ENCODE measurements at regions not wholly inside any gene's neighbourhood (a gene's known extent, or its start where the extent isn't known, plus 50 kb on each side); places are given as distances from the start of the nearest gene placed in this dataset.
"Not testable (repeated sequence)": the region's sequence is repeated elsewhere in the genome, so short reads cannot be mapped to it uniquely, and the experiment has no call there.

DNA sequence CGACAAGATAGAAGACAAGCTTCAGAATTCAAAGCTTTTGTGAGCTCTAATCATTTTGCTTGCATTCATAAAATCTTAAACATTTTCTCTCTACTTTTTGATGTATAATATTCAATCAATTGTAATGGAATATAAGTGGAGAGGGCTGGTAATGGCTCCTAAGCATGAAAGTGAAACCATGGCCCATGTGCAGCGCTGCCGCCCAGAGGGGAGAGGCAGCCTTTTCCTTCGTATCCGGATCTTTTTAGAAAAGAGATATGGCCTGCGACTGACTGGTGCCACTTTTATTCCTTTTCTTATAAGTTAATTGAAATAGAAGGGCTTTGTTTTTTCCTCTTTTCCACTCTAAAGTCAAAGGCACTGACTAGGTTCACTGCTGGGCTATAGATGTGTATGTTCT lies 655.2 kb downstream of the TTLL7 start:
- H4K20me1 ChIP-seq (ENCODE audit: control insufficient read depth, insufficient read depth, low read depth, low read length); H3K79me2 ChIP-seq (ENCODE audit: control insufficient read depth, low read length); H3K27me3 ChIP-seq (ENCODE audit: control insufficient read depth, low read length); H3K4me2 ChIP-seq (ENCODE audit: low read length); H3F3A ChIP-seq (ENCODE audit: control insufficient read depth, insufficient read depth); H3K9me2 ChIP-seq (replicated peaks; ENCODE audit: control insufficient read depth, low read length); H3K4me1 ChIP-seq (ENCODE audit: control insufficient read depth, low read length); H3K4me3 ChIP-seq (ENCODE audit: low read length); H3K9me3 ChIP-seq (ENCODE audit: control insufficient read depth, insufficient read depth, low read length); H3K36me3 ChIP-seq (ENCODE audit: control insufficient read depth, low read length); H3K27ac ChIP-seq (ENCODE audit: low read depth, low read length): not testable (repeated sequence)

DNA sequence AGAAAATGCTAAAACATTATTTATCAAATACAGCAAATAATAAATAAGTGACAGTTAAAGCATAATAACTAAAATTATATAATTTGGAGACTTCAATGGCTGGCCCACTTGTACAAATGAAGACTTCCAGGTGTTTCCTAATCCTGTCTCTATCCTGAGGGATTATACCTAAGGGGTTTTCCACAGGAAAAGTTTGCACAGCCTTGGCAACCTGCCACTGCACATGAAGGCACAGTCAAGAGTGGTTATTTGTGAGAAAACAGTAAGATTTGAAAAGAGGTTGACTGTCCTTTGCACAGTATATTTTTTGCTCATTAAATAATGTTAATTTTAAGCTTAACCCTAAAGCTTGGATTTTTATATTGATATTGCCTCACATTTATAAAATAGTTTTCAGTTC lies 655.9 kb downstream of the TTLL7 start:
- H4K20me1 ChIP-seq (ENCODE audit: control insufficient read depth, insufficient read depth, low read depth, low read length) = not testable (repeated sequence)

DNA sequence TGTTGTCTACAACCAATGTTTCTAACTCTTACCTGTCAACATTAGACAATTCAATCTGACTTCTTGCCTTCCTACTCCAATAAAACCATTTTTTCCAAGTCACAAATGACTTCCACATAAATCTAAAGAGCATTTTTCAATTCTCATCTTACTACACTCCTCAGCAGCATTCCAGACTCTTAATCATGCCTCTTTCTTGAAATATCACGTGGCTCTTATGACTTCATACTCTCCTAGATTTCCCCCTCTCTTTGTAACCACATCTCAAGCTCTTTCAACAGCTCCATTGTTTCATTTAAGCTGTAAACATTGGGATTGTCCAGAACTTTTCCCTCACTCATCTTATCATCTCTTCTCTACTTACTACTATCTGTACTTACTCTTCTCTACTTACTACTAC lies 666.6 kb downstream of the TTLL7 start:
- not testable (repeated sequence) for H3K79me2 ChIP-seq (ENCODE audit: control insufficient read depth, low read length); H3K27ac ChIP-seq (ENCODE audit: low read depth, low read length); H3F3A ChIP-seq (ENCODE audit: control insufficient read depth, insufficient read depth); H3K4me2 ChIP-seq (ENCODE audit: low read length); H3K9me3 ChIP-seq (ENCODE audit: control insufficient read depth, insufficient read depth, low read length); H3K36me3 ChIP-seq (ENCODE audit: control insufficient read depth, low read length); H3K27me3 ChIP-seq (ENCODE audit: control insufficient read depth, low read length); H3K4me1 ChIP-seq (ENCODE audit: control insufficient read depth, low read length); H4K20me1 ChIP-seq (ENCODE audit: control insufficient read depth, insufficient read depth, low read depth, low read length); H3K4me3 ChIP-seq (ENCODE audit: low read length); H3K9me2 ChIP-seq (replicated peaks; ENCODE audit: control insufficient read depth, low read length)

More for the DNA sequence above, 655.9 kb downstream of the TTLL7 start:
- not testable (repeated sequence) for H3K4me2 ChIP-seq (ENCODE audit: low read length); H3K4me3 ChIP-seq (ENCODE audit: low read length); H3K79me2 ChIP-seq (ENCODE audit: control insufficient read depth, low read length); H3K27me3 ChIP-seq (ENCODE audit: control insufficient read depth, low read length); H3K9me3 ChIP-seq (ENCODE audit: control insufficient read depth, insufficient read depth, low read length); H3K4me1 ChIP-seq (ENCODE audit: control insufficient read depth, low read length); H3K27ac ChIP-seq (ENCODE audit: low read depth, low read length); H3K36me3 ChIP-seq (ENCODE audit: control insufficient read depth, low read length); H3F3A ChIP-seq (ENCODE audit: control insufficient read depth, insufficient read depth); H3K9me2 ChIP-seq (replicated peaks; ENCODE audit: control insufficient read depth, low read length)

DNA sequence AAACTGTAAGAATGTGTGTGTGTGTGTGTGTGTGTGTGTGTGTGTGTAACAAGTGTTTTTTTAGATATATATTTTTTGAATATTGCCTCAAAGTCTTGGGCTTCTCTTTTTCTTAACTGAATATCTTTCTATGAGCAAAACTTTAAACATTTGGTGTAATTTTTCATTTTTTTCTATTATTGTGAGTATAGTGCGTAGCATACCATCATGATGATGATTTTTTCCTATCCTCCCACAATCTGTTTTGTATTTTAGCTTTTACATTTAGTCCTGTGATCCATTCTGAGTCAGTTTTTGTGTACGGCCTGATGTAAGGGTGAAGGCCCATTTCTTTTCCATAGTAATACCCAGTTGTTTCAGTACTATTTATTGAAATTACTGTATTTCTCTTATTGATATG lies 680.6 kb downstream of the TTLL7 start:
- Histone ChIP-seq H3K36me3 (ENCODE audit: control insufficient read depth, low read length) (no peaks in the 10 kb centered on the region), H3F3A (ENCODE audit: control insufficient read depth, insufficient read depth) (no peaks in the 10 kb centered on the region), H3K79me2 (ENCODE audit: control insufficient read depth, low read length) (no peaks in the 10 kb centered on the region), H3K27me3 (ENCODE audit: control insufficient read depth, low read length) (no peaks in the 10 kb centered on the region), H4K20me1 (ENCODE audit: control insufficient read depth, insufficient read depth, low read depth, low read length) (no peaks in the 10 kb centered on the region), H3K4me2 (ENCODE audit: low read length) (no peak overlapping the region), H3K9me2 (replicated peaks; ENCODE audit: control insufficient read depth, low read length) (no peaks in the 10 kb centered on the region), H3K9me3 (ENCODE audit: control insufficient read depth, insufficient read depth, low read length) (no peaks in the 10 kb centered on the region), H3K4me1 (ENCODE audit: control insufficient read depth, low read length) (no peaks in the 10 kb centered on the region), H3K4me3 (ENCODE audit: low read length) (no peak overlapping the region), H3K27ac (ENCODE audit: low read depth, low read length) (no peak overlapping the region)
- TF ChIP-seq, protein P1, sequence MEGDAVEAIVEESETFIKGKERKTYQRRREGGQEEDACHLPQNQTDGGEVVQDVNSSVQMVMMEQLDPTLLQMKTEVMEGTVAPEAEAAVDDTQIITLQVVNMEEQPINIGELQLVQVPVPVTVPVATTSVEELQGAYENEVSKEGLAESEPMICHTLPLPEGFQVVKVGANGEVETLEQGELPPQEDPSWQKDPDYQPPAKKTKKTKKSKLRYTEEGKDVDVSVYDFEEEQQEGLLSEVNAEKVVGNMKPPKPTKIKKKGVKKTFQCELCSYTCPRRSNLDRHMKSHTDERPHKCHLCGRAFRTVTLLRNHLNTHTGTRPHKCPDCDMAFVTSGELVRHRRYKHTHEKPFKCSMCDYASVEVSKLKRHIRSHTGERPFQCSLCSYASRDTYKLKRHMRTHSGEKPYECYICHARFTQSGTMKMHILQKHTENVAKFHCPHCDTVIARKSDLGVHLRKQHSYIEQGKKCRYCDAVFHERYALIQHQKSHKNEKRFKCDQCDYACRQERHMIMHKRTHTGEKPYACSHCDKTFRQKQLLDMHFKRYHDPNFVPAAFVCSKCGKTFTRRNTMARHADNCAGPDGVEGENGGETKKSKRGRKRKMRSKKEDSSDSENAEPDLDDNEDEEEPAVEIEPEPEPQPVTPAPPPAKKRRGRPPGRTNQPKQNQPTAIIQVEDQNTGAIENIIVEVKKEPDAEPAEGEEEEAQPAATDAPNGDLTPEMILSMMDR (IDR thresholded peaks at IDR 0.05; ENCODE audit: low read depth, low read length, poor library complexity, severe bottlenecking) = no peak
- no peak for TF ChIP-seq EZH2phosphoT487 (IDR thresholded peaks at IDR 0.05; ENCODE audit: borderline replicate concordance, low read length)

DNA sequence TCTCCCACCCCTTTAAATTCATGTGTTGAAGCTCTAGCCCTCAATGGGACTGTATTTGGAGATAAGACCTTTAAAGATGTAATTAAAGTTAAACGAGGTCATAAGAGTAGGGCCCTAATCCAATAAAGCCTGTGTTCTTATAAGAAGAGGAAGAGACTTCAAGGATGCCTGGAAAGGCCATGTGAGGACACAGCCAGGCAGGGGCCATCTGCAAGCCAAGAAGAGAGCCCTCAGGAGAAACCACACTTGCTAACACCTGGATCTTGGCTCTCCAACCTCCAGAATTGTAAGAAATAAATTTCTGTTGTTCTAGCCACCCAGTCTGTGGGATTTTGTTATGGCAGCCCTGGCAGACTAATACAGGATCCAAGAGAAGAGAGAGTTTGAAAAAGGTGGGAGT lies 683.5 kb downstream of the TTLL7 start:
- H3K9me2 ChIP-seq (replicated peaks; ENCODE audit: control insufficient read depth, low read length); H3K27me3 ChIP-seq (ENCODE audit: control insufficient read depth, low read length); H3K36me3 ChIP-seq (ENCODE audit: control insufficient read depth, low read length); H3K4me2 ChIP-seq (ENCODE audit: low read length); H3K4me3 ChIP-seq (ENCODE audit: low read length); H3F3A ChIP-seq (ENCODE audit: control insufficient read depth, insufficient read depth); H3K79me2 ChIP-seq (ENCODE audit: control insufficient read depth, low read length); H3K9me3 ChIP-seq (ENCODE audit: control insufficient read depth, insufficient read depth, low read length); H4K20me1 ChIP-seq (ENCODE audit: control insufficient read depth, insufficient read depth, low read depth, low read length); H3K4me1 ChIP-seq (ENCODE audit: control insufficient read depth, low read length); H3K27ac ChIP-seq (ENCODE audit: low read depth, low read length): not testable (repeated sequence)

DNA sequence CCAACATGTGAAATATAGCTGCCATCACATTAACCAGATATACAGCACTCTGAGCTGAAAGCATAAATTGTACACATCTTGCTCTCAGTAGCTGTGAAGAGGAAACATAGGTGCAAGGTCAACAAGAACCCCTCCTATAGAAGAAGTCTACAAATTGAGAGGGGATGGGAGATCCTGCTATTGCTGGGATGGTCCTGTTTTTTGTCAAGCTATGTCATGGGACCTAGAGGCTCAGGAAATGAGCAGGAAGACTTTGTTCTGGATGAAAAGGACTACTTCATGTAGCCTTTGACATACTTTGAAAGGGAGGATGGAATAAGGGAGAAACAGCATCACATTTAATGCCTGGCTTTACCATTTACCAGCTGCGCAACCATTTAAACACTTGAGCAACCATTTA lies 688.8 kb downstream of the TTLL7 start:
- H3K27ac ChIP-seq (ENCODE audit: low read depth, low read length); H4K20me1 ChIP-seq (ENCODE audit: control insufficient read depth, insufficient read depth, low read depth, low read length); H3K79me2 ChIP-seq (ENCODE audit: control insufficient read depth, low read length); H3K9me3 ChIP-seq (ENCODE audit: control insufficient read depth, insufficient read depth, low read length); H3F3A ChIP-seq (ENCODE audit: control insufficient read depth, insufficient read depth); H3K4me1 ChIP-seq (ENCODE audit: control insufficient read depth, low read length); H3K4me2 ChIP-seq (ENCODE audit: low read length); H3K27me3 ChIP-seq (ENCODE audit: control insufficient read depth, low read length); H3K4me3 ChIP-seq (ENCODE audit: low read length); H3K36me3 ChIP-seq (ENCODE audit: control insufficient read depth, low read length); H3K9me2 ChIP-seq (replicated peaks; ENCODE audit: control insufficient read depth, low read length): not testable (repeated sequence)

DNA sequence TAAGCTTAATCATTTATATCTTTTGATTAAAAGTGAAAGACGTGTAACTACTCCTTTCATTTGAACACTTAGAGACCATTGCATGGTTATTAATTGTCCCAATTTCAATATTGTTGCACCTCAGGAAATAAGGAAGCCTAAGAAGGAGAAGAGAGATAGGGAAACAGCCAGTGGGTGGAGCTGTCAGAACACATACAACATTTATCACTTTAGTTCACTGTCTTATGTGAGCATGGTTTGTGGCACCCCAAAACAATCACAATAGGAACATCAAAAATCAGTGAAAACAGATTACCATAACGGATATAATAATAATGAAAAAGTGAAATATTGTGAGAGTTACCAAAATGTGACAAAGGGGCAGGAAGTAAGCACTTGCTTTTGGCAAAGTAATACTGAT lies 689.9 kb downstream of the TTLL7 start:
- not testable (repeated sequence) for H3K4me3 ChIP-seq (ENCODE audit: low read length); H3K4me2 ChIP-seq (ENCODE audit: low read length); H3K36me3 ChIP-seq (ENCODE audit: control insufficient read depth, low read length); H3K79me2 ChIP-seq (ENCODE audit: control insufficient read depth, low read length); H3F3A ChIP-seq (ENCODE audit: control insufficient read depth, insufficient read depth); H4K20me1 ChIP-seq (ENCODE audit: control insufficient read depth, insufficient read depth, low read depth, low read length); H3K27ac ChIP-seq (ENCODE audit: low read depth, low read length); H3K4me1 ChIP-seq (ENCODE audit: control insufficient read depth, low read length); H3K27me3 ChIP-seq (ENCODE audit: control insufficient read depth, low read length); H3K9me3 ChIP-seq (ENCODE audit: control insufficient read depth, insufficient read depth, low read length); H3K9me2 ChIP-seq (replicated peaks; ENCODE audit: control insufficient read depth, low read length)

DNA sequence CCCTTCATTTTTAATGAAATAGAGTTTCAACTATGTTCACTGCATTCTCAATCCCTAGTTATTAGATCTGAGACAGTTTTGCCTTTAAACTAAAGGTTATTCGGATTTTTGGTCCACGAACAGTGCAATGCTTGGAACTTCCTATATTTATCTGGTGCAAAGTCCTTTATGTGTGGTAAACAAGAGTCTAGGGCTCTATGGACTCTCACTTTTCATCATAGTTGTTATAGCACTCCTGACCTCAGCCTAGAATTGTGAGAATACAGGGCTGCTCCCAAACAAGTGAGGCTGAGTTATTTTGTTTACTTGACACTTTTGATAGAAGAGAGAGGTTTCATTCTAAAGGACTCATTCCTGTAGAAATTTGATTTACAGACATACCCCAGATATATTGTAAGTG lies 692.1 kb downstream of the TTLL7 start:
- H3K79me2 ChIP-seq (ENCODE audit: control insufficient read depth, low read length); H4K20me1 ChIP-seq (ENCODE audit: control insufficient read depth, insufficient read depth, low read depth, low read length); H3K27me3 ChIP-seq (ENCODE audit: control insufficient read depth, low read length); H3K4me1 ChIP-seq (ENCODE audit: control insufficient read depth, low read length); H3K4me3 ChIP-seq (ENCODE audit: low read length); H3K27ac ChIP-seq (ENCODE audit: low read depth, low read length); H3F3A ChIP-seq (ENCODE audit: control insufficient read depth, insufficient read depth); H3K36me3 ChIP-seq (ENCODE audit: control insufficient read depth, low read length); H3K9me2 ChIP-seq (replicated peaks; ENCODE audit: control insufficient read depth, low read length); H3K4me2 ChIP-seq (ENCODE audit: low read length); H3K9me3 ChIP-seq (ENCODE audit: control insufficient read depth, insufficient read depth, low read length): not testable (repeated sequence)
